ENCODE measurements at regions not wholly inside any gene's neighbourhood (a gene's known extent, or its start where the extent isn't known, plus 50 kb on each side); places are given as distances from the start of the nearest gene placed in this dataset.

- DNase-seq (ENCODE audit: low read depth), result no peak
These were observed 145.3 kb downstream of the FAM83B start for GRCh38 chr6:54991761-54992330.

GRCh38 chr6:54992789-54993188 is 146.2 kb downstream of the FAM83B start:
- DNase-seq (ENCODE audit: low read depth), result peak; percentile 54

GRCh38 chr6:54993294-54993693 is 146.7 kb downstream of the FAM83B start:
- DNase-seq (ENCODE audit: low read depth), result no peak

GRCh38 chr6:54993948-54994347 is 147.4 kb downstream of the FAM83B start:
- DNase-seq (ENCODE audit: low read depth), result no peak

GRCh38 chr6:54998576-54998975 is 152.0 kb downstream of the FAM83B start:
- DNase-seq (ENCODE audit: low read depth), result no peak

GRCh38 chr6:55003719-55004430 is 157.3 kb downstream of the FAM83B start:
- DNase-seq (ENCODE audit: low read depth), result no peak

GRCh38 chr6:55009131-55009530 is 162.6 kb downstream of the FAM83B start:
- no peak for DNase-seq (ENCODE audit: low read depth)

- DNase-seq (ENCODE audit: low read depth), result no peak
These were observed 163.3 kb upstream of the HCRTR2 start for GRCh38 chr6:55011034-55011433.

- DNase-seq (ENCODE audit: low read depth), result no peak
These were observed 161.9 kb upstream of the HCRTR2 start for GRCh38 chr6:55012454-55012853.

- DNase-seq (ENCODE audit: low read depth), result no peak
These were observed 159.8 kb upstream of the HCRTR2 start for GRCh38 chr6:55014321-55015088.

- no peak for DNase-seq (ENCODE audit: low read depth)
These were observed 158.1 kb upstream of the HCRTR2 start for GRCh38 chr6:55016261-55016660.

GRCh38 chr6:55017555-55018300 is 156.6 kb upstream of the HCRTR2 start:
- no peak for DNase-seq (ENCODE audit: low read depth)

- DNase-seq (ENCODE audit: low read depth), result no peak
These were observed 154.7 kb upstream of the HCRTR2 start for GRCh38 chr6:55019591-55019990.

- no peak for DNase-seq (ENCODE audit: low read depth)
These were observed 151.1 kb upstream of the HCRTR2 start for GRCh38 chr6:55023230-55023629.

GRCh38 chr6:55033016-55033546 is 141.2 kb upstream of the HCRTR2 start:
- peak; percentile 24 for DNase-seq (ENCODE audit: low read depth)

- no peak for DNase-seq (ENCODE audit: low read depth)
These were observed 139.6 kb upstream of the HCRTR2 start for GRCh38 chr6:55034752-55035151.

- peak; percentile 93 for DNase-seq (ENCODE audit: low read depth)
These were observed 134.0 kb upstream of the HCRTR2 start for GRCh38 chr6:55040102-55040848.

GRCh38 chr6:55046869-55047422 is 127.4 kb upstream of the HCRTR2 start:
- DNase-seq (ENCODE audit: low read depth), result peak; percentile 25

GRCh38 chr6:55047451-55048044 is 126.8 kb upstream of the HCRTR2 start:
- DNase-seq (ENCODE audit: low read depth), result no peak

GRCh38 chr6:55049866-55050265 is 124.4 kb upstream of the HCRTR2 start:
- no peak for DNase-seq (ENCODE audit: low read depth)

- no peak for DNase-seq (ENCODE audit: low read depth)
These were observed 121.5 kb upstream of the HCRTR2 start for GRCh38 chr6:55052846-55053245.

Measured in amniotic epithelial cell (primary cell).